Panc1 (cell line): ENCODE measurements at regions not wholly inside any gene's neighbourhood (a gene's known extent, or its start where the extent isn't known, plus 50 kb on each side); places are given as distances from the start of the nearest gene placed in this dataset.

Source experiments
- POLR2AphosphoS5 ChIP-seq: IDR thresholded peaks from 2 replicates; pipeline ENCODE4 v1.6.1; 2012; ENCODE audit warnings: mild to moderate bottlenecking, low read depth, low read length, moderate library complexity
- SIN3A ChIP-seq: IDR thresholded peaks from 2 replicates; pipeline ENCODE4 v1.6.1; 2012; ENCODE audit warnings: low read depth, mild to moderate bottlenecking, low read length, moderate library complexity, borderline replicate concordance; ENCODE audit not compliant: insufficient read depth
- TF ChIP-seq, protein P1 (sequence below): fragments of 450-650 bp; IDR thresholded peaks from 2 replicates; pipeline ENCODE4 v1.5.1; 2017; ENCODE audit warnings: mild to moderate bottlenecking

GRCh38 chr2:38187541-38188011, 111.6 kb upstream of the CYP1B1 start:
- TF ChIP-seq, protein P1, sequence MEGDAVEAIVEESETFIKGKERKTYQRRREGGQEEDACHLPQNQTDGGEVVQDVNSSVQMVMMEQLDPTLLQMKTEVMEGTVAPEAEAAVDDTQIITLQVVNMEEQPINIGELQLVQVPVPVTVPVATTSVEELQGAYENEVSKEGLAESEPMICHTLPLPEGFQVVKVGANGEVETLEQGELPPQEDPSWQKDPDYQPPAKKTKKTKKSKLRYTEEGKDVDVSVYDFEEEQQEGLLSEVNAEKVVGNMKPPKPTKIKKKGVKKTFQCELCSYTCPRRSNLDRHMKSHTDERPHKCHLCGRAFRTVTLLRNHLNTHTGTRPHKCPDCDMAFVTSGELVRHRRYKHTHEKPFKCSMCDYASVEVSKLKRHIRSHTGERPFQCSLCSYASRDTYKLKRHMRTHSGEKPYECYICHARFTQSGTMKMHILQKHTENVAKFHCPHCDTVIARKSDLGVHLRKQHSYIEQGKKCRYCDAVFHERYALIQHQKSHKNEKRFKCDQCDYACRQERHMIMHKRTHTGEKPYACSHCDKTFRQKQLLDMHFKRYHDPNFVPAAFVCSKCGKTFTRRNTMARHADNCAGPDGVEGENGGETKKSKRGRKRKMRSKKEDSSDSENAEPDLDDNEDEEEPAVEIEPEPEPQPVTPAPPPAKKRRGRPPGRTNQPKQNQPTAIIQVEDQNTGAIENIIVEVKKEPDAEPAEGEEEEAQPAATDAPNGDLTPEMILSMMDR, result no peak
- no peak for TF ChIP-seq SIN3A
- TF ChIP-seq POLR2AphosphoS5, result no peak
